ENCODE measurements at regions not wholly inside any gene's neighbourhood (a gene's known extent, or its start where the extent isn't known, plus 50 kb on each side); places are given as distances from the start of the nearest gene placed in this dataset.

- no peak for TF ChIP-seq CTCF (conservative IDR thresholded peaks at IDR 0.05; ENCODE audit: low read depth, low read length)
- no peak for TF ChIP-seq SMC3 (IDR thresholded peaks at IDR 0.05; ENCODE audit: low read depth, low read length)
- no peak for TF ChIP-seq RFX5 (IDR thresholded peaks at IDR 0.05; ENCODE audit: low read depth, low read length)
- no peak for TF ChIP-seq USF2 (IDR thresholded peaks at IDR 0.05; ENCODE audit: low read depth, low read length)
- no peak for TF ChIP-seq CEBPB (IDR thresholded peaks at IDR 0.05; ENCODE audit: low read depth, low read length)
- TF ChIP-seq MAZ (IDR thresholded peaks at IDR 0.05; ENCODE audit: borderline replicate concordance, low read depth, low read length): no peak
- no peak for TF ChIP-seq POLR2A (IDR thresholded peaks at IDR 0.05; ENCODE audit: low read depth, low read length)
- TF ChIP-seq RCOR1 (IDR thresholded peaks at IDR 0.05; ENCODE audit: insufficient replicate concordance, low read length): no peak
Observed at GRCh38 chr4:138894709-138895108, 120.9 kb upstream of the NOCT start.
